ENCODE measurements at regions not wholly inside any gene's neighbourhood (a gene's known extent, or its start where the extent isn't known, plus 50 kb on each side); places are given as distances from the start of the nearest gene placed in this dataset.
"Not testable (repeated sequence)": the region's sequence is repeated elsewhere in the genome, so short reads cannot be mapped to it uniquely, and the experiment has no call there.

GRCh38 chr2:48202863-48203642, 111.4 kb upstream of the FOXN2 start:
- CTCF ChIA-PET, result no interaction called here
- POLR2A ChIA-PET, result no interaction called here
- no peak for DNase-seq (ENCODE audit: extremely low spot score)
- TF ChIP-seq ZNF384 (IDR thresholded peaks at IDR 0.05) (no peak), NFRKB (IDR thresholded peaks at IDR 0.05) (no peak), BHLHE40 (IDR thresholded peaks at IDR 0.05; ENCODE audit: borderline replicate concordance) (no peak), HDGF (IDR thresholded peaks at IDR 0.05; ENCODE audit: borderline replicate concordance) (no peak), LEF1 (IDR thresholded peaks at IDR 0.05; ENCODE audit: borderline replicate concordance) (no peak), ELF4 (IDR thresholded peaks at IDR 0.05) (no peak), TARDBP (IDR thresholded peaks at IDR 0.05) (no peak), SUZ12 (IDR thresholded peaks at IDR 0.05) (no peak)

DNA sequence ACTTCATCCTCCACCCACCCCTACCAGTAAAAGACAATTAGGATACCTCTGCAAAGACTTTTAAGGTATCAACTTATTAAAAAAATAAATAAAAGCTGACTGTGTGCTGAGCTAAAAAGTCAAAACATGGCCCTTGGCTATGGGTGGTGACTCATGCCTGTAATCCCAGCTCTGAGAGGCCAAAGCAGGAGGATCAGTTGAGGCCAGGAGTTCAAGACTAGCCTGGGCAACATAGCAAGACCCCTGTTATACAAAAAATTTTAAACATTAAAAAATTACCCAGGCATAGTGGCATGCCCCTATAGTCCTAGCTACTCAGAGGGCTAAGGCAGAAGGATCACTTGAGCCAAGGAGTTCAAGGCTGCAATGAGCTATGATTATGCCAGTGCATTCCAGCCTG, 110.8 kb upstream of the FOXN2 start:
- TF ChIP-seq PKNOX1 (IDR thresholded peaks at IDR 0.05) (no peak), L3MBTL2 (conservative IDR thresholded peaks at IDR 0.05) (no peak)
- ChIA-PET CTCF (no interaction called here), POLR2A (no interaction called here)
- DNase-seq (ENCODE audit: extremely low spot score), result no peak

DNA sequence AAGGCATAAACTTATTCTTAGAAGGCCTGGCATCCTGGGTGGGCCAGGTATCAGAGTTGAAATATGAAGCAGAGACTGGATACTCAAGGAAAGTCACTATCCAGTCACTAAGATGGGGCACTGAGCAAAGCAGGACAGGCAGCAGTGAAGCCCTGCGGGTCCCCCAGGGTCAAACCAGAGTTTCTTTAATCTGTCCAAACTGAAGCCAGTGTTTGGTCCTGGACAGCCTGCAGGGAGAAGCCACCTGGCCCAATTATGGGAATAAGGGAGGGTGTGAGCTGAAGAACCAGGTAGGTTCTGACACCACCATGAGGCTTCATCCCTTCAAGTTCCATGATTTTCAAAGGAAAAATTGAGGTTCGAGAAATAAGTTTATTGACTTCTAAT, 109.7 kb upstream of the FOXN2 start:
- ChIA-PET POLR2A (no interaction called here), CTCF (no interaction called here)
- no peak for TF ChIP-seq NFRKB (IDR thresholded peaks at IDR 0.05)
- TF ChIP-seq SUZ12 (IDR thresholded peaks at IDR 0.05), result no peak
- TF ChIP-seq SP1 (IDR thresholded peaks at IDR 0.05), result no peak
- TF ChIP-seq PKNOX1 (IDR thresholded peaks at IDR 0.05), result no peak
- TF ChIP-seq FOXA1 (IDR thresholded peaks at IDR 0.05), result no peak
- TF ChIP-seq CTBP1 (IDR thresholded peaks at IDR 0.05; ENCODE audit: borderline replicate concordance), result no peak
- TF ChIP-seq ARNT (IDR thresholded peaks at IDR 0.05), result no peak
- TF ChIP-seq L3MBTL2 (conservative IDR thresholded peaks at IDR 0.05), result no peak

DNA sequence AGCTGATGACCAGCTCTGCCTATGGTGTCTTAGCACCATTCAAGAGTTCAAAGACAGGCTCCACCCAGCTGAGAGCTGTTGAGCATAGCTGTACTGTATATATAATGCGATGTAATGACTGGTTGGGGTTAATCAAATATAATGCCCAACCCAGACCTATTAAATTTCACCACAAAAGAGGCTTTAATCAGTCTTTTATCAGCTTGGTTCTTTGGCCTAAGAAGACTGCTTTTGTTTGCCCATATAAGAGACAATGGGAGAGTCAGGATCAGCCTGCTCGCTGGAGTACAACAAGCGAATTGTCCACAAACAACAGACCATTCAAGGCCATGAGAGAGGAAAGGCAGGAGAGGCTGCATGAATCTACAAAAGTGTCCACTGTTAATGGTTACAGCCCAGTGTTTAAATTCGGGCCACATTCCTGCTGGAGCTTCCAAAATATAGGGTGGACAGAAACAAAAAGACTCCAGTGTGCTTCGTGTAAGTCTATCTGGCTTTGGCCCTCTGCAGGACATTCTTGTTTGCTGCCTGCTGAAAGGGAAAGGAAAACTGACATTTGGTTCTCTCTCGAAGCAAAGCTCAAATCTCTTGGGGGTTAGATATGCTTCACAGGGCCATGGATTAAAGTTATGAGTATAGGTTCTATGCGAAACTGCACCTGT, 109.2 kb upstream of the FOXN2 start:
- DNase-seq (ENCODE audit: extremely low spot score), result no peak
- TF ChIP-seq PKNOX1 (IDR thresholded peaks at IDR 0.05) (no peak), FOXA1 (IDR thresholded peaks at IDR 0.05) (no peak), ZNF384 (IDR thresholded peaks at IDR 0.05) (no peak), L3MBTL2 (conservative IDR thresholded peaks at IDR 0.05) (no peak), HDGF (IDR thresholded peaks at IDR 0.05; ENCODE audit: borderline replicate concordance) (no peak), TARDBP (IDR thresholded peaks at IDR 0.05) (no peak), FOXK2 (IDR thresholded peaks at IDR 0.05) (no peak)
- POLR2A ChIA-PET, result no interaction called here
- CTCF ChIA-PET, result interaction anchor here (0.6 kb wide), 1 partner anchor 347 kb away, joined by 5 read pairs; no protein-coding TSS in a partner anchor

More for the DNA sequence above, 109.7 kb upstream of the FOXN2 start:
- DNase-seq (ENCODE audit: extremely low spot score), result no peak

DNA sequence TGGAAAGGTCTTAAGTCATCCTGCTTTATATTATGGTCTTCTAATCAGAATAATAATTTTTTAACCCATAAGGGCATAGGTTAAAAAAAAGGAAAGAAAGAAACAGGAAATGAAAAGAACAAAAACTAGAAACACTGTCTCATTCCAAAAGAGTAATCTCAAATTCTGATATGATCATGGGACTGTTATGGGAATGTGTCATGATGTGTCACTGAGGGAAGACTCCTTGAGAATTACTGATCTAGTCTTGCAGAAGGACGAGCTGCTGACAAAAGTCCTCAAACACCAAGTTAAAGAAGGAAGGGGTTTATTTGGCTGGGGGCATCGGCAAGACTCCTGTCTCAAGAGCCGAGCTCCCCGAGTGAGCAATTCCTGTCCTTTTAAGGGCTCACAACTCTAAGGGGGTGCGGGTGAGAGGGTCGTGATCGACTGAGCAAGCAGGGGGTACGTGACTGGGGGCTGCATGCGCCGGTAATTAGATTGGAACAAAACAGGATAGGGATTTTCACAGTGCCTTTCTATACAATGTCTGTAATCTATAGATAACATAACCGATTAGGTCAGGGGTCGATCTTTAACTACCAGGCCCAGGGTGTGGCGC, 108.3 kb upstream of the FOXN2 start:
- CTCF ChIA-PET; DNase-seq (ENCODE audit: extremely low spot score); POLR2A ChIA-PET: not testable (repeated sequence)

DNA sequence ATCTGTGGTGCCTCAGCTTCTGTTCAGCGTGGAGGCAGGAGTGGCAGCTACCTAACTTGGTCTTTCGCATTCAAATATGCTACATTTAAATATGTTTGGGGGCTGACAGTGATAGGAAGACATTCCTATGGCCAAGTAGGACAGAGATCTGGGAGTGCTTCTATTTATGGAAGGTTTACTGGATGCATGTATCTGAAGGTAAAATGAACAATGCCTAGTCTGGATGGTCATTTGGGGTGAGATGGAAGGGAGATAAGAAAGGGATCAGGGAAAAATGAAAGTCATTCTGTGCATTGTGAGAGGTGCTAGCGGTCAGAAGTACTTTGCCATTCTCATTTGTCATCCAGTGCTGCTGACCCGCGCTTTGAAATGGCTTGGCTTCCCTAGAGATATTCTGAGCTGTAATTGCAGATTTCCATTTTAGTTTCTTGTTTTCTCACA, 107.3 kb upstream of the FOXN2 start:
- POLR2A ChIA-PET, result no interaction called here
- CTCF ChIA-PET, result no interaction called here
- no peak for DNase-seq (ENCODE audit: extremely low spot score)
- no peak for TF ChIP-seq PKNOX1 (IDR thresholded peaks at IDR 0.05)
- no peak for TF ChIP-seq ZNF384 (IDR thresholded peaks at IDR 0.05)
- TF ChIP-seq TARDBP (IDR thresholded peaks at IDR 0.05), result no peak
- TF ChIP-seq NFRKB (IDR thresholded peaks at IDR 0.05), result no peak
- TF ChIP-seq CTBP1 (IDR thresholded peaks at IDR 0.05; ENCODE audit: borderline replicate concordance), result no peak
- no peak for TF ChIP-seq SP1 (IDR thresholded peaks at IDR 0.05)
- no peak for TF ChIP-seq FOXM1 (IDR thresholded peaks at IDR 0.05; ENCODE audit: borderline replicate concordance)
- no peak for TF ChIP-seq HDGF (IDR thresholded peaks at IDR 0.05; ENCODE audit: borderline replicate concordance)

Data from HEK293T (cell line).